ENCODE measurements at regions not wholly inside any gene's neighbourhood (a gene's known extent, or its start where the extent isn't known, plus 50 kb on each side); places are given as distances from the start of the nearest gene placed in this dataset.

DNA sequence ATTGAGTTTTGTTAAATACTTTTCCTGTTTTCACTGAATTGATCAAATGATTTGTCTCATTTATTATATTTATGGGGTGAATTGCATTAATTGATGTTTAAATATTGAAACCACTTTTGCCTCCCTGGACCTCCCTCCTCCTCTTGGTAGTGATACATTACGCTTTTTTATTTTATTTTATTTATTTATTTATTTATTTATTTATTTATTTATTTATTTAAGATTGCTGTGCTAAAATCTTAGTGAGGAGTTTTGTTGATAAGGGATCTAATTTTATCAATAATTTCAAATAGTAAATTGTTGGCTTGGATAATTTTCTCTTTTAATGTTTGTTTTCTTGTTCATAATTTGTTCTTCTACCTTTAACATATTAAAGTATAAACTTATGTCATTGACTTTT is 1281.0 kb upstream of the NXPH2 start:
- no peak for DNase-seq

DNA sequence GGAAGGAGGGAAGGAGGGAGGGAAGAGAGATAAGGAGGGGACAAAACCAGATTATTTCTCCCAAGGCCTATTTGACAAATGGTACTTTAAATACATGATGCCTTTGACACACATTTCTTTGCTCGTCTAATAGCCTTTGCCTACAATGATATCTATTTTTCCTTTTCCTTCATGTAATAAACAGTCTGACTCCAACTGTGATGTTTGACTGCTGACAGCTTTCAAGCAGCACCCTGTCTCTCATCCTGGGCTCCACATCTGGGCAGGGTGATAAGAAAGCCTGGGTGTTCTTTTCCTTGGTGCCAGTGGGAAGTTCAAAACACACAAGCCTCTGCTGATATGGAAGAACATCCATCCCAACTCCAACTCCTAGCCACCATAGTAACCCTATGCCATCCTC is 1277.7 kb upstream of the NXPH2 start:
- DNase-seq = no peak

DNA sequence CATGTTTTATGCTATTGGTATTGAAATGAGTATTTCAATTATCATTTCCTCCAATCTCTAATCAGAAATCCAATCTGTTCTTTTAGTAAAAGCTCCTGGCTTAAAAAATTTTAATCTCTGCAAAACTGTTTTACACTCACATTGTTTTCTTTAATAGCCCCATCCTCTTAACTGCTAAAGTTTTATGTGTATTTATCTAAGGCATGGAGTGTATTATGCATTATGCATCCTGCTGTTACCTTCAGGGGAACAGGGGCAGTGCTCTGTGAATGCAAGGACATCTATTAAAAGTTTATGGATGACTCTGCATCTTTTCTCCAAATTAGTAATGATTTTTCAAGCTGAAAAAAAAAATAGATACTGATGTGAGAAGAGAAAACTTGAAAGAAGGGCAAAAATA is 1261.6 kb upstream of the NXPH2 start:
- no peak for DNase-seq

DNA sequence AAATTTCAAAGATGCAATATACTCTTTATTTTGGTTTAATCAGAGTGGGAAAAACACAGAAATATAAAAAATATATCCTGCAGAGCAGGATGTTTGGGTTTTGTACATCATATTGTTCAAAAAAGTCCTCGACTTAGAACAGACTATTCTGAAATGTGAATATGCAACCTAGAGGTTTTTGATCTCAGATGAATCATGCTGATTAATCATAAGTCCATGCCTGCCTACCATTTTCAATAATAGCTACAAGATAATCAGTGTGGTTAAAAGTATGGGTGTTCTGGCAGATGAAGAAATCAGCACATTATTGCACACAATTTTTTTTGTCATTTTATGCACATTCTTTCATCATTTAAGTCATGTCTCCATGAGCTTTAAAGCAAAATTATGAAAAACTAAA is 1261.0 kb upstream of the NXPH2 start:
- DNase-seq = no peak

DNA sequence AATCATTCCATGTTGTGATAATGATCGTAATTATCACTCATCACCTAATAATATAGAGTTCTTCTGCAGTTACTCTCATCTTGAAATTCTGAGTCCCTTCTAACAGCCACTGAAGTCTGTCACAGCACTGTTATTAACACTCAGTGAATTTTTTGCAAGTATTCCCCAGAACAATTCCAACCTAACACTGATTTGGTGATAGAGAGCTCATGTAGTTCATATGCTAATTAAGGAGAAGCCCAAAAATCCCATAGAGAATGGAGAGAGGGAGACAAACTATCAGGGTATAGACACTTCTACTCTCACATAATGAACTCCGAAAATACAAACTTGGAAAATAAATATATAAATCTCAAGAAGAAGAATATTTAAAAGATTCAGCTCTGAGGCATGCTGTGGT is 1253.4 kb upstream of the NXPH2 start:
- no peak for DNase-seq

DNA sequence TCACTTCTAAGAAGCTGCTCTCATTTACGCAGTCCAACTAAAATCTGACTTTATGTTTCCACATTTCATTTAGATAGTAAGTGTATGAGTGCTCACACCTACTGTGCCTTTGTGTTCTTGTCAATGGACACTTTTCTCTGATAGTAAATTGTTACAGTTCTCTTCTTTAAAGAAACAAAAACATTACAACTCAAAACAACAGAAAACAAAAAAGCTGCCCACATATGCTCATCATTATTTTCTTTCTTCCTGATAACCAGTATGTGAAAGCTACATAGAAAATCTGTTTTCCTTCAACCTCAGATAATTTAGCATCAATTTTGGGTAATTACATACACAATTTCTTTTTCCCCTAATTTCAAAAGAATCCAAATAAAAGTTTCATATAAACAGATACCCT is 1247.8 kb upstream of the NXPH2 start:
- no peak for DNase-seq

DNA sequence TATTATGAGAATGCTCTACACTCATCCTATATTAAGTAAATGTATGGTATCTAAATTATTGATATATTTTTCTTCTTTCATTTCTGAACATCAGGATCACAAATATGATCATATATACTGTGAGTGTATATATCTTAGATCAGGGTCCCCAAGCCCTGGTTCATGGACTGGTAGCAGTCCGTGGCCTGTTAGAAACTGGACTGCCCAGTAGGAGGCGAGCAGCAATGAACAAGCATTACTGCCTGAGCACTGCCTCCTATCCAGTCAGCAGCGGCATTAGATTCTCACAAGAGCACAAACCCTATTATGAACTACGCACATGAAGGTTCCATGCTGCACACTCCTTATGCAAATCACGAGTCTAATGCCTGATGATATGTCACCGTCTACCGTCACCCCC is 1247.1 kb upstream of the NXPH2 start:
- no peak for DNase-seq

DNA sequence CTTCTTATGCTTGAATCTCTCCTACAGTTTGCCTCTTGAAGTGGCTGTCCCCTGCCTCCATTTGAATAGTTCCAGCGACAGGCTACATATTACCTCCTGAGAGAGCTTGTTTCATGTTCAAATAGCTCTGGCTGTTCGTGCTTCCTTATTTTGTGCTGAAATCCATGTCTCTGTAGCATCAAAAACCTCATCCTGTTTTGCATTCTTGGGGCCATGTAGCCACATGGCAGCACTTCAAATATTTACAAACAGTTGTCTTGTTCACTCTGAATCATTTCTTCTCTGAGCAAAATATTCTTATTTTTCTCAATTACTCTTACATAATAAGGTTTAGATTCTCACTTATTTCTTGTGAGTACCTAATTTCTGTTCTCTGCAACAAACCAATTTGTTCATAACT is 1243.1 kb upstream of the NXPH2 start:
- DNase-seq = no peak

DNA sequence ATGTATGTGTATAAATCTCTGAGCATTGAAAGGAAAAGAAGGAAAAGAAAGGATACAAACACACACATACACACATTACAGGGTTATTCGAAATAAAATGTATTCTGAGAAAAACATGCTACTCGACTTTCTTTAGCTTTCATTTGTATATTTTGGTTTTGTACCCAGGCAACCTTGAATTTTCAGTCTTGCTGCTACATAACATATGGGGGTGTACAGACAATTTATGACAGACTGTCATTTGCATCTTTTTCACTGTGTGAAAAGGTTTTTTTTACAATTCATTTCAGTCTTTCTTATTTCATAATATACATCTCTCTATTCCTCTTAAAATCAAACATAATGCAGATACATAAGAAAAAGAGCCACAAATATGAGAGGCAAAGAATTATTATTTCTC is 1238.4 kb upstream of the NXPH2 start:
- no peak for DNase-seq

DNA sequence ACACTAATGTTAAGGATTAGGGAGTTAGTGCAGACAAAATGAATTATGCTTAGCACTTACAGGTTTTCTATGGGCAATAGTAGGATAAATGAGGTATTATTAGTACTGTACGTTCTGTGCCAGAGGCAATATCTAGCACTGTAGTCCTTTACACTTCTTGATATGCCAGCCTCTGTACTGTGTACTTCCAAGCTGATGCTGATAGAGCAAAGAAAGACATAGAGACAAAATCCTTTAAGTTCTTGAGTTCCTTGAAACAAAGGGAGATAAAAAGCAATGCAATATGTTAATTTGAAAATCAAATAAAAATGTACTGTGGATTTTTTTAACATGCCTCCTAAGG is 1234.0 kb upstream of the NXPH2 start:
- no peak for DNase-seq

DNA sequence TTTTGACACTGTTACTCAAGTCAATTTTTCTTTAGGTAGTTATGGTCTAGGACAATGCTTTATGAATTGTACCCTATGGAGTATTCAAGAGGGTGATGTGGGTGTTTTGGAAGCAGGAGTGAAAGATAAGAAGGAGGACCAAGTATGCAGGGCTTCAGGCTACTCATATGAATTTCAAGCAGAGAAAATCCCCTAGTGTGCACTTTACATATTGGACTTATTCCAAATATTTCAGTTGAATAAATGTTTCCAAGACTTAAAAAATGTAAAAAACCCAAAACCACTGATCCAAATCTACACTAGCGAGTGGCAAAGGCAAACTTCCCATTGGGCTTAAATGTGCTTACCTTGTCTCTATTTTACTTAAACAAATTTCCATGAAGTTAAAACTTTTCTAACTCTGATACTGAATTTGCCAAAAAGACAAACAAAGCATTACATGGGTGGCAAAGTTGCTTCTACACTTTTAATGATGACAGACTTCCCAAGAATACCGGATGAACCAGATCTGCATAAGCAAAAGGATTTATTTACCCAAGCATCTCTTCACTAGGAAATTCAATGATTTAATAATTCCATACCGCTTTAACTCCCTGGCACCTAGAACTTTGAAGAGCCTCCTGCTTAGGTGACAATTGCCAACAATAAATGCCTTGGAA is 1233.5 kb upstream of the NXPH2 start:
- DNase-seq = no peak

DNA sequence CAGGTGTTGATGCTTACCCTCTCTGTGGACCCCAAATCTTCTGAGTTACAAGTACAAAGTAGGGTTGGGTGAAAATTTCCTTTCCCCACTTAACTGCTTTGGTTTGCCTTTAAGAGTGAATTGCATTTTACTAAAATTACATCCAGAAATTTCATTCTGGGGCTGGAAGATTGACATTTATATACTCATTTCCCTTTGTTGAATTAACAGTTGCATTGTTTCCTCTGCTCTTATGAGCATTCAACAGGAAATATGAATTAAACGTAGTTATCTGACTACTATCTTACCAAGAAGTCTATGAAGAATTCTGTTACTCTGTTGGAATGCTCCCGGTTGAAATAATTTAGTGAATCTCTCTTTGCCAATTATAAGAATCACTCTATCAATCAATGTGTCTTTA is 1231.1 kb upstream of the NXPH2 start:
- DNase-seq = no peak

DNA sequence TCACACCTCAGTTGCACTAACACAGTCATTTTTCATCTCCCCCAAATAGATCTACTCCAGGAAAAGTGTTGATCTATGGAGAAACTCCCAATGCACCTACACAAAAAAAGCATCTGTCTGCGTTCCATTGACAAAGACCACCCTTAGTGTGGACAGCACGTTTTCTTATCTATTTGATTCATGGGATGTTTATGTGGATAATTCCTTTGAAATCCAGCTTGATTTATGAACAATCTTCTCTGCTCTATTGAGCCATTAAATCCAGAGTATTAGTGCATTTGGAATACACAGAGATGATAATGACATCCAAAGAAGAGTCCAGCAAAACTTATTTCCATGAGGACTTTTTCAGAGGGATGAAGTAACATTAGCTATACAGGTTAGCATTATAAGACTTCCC is 1221.9 kb upstream of the NXPH2 start:
- no peak for DNase-seq

DNA sequence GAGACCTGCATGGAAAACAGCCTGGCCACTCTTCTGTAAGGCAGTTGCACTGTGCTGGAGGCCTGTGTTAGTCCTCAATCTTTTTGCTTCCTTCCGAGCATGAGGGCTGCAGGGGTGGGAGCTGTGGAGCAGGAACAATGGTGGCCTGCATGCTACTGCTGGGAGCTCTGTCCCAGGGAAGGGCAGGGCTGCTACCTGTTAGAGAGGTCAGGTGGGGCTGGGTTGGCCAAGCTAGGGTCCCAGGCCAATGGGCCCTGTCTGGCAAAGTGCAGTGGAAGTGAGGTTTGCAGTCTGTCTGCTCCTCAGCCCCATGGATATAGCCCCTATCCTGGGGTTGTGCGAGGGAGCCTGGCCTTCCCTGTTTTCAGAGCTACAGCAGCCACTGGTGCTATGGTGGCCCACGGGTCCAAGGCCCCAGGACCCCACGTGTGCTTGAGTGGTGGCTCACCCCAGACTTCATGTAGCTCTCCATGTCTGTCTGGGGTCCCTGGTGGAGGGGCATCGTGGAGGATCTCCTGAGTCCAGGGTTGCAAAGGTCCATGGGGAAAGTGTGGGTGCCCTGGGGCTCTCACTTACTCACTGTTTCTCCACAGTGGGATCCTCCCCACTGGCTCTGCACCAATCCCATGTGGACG is 1212.6 kb upstream of the NXPH2 start:
- no peak for DNase-seq

DNA sequence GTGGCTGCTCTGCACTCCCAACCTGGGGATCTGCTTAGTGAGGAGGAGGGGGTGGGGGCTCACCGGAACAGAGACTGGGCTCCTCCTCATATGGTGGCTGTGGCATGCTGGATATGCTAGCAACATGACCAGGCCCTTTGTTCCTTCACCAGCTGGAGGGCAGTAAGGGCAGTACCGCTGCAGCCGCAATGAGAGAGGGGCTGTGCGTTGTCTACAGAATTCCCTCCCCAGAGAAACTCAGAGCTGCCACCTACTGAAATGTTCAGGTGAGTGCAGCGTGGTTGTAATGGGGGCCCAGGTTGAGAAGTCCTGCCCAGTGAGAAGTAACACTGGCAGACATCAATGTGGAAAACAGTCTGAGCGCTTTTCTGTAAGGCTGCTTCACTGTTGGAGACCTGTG is 1211.9 kb upstream of the NXPH2 start:
- no peak for DNase-seq

DNA sequence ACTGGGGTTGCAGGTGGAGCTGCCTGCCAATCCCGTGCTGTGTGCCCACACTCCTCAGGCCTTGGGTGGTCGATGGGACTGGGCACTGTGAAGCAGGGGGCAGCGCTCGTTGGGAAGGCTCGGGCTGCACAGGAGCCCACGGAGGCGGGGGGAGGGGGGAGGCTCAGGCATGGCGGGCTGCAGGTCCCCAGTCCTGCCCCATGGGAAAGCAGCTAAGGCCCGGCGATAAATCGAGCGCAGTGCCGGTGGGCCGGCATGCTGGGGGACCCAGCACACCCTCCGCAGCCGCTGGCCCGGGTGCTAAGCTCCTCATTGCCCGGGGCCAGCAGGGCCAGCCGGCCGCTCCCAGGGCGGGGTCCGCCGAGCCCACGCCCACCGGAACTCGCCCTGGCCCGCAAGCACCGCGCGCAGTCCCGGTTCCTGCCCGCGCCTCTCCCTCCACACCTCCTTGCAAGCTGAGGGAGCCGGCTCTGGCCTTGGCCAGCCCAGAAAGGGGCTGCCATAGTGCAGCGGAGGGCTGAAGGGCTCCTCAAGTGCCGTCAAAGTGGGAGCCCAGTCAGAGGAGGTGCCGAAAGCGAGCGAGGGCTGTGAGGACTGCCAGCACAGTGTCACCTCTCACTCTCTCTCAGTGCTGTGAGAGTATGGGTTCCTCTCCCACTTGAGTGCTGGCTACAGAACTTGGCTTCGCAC is 1210.6 kb upstream of the NXPH2 start:
- DNase-seq = no peak

DNA sequence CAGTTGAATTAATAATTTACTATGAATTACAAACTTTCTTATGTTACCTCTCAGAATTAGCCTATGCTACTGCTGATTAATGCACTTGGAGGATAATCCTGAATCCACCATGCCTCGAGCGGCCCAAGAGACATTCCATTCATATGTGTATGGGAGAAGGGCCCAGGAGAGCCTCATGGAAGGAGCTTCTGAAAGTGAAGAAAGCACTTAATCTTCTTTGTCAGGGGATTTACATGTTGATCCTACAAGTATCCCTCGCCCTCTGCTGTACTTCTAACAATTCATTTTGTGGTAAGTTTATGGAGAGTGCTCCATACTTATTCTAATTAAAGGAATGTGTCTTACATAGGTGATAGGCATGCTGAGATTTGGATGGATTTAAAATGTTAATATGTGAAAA is 1189.1 kb upstream of the NXPH2 start:
- DNase-seq = no peak

DNA sequence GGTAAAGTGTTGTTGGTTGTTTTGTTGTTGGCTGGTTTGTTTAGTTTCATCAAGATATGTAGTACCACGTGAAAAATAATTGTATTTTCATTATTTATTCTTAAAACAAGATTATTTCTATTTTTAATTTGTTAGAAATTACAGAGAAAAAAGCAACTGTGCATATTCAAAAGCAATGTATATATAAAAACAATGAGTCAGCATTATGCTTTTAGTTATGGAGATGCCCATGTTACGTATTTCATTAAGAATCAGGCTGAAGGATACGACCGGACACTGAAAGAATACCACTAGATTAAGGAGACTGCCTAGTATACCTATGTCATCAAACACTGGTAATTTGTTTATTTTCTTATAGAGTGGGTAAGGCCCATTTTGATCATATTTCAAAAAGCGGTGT is 1188.4 kb upstream of the NXPH2 start:
- DNase-seq = no peak

DNA sequence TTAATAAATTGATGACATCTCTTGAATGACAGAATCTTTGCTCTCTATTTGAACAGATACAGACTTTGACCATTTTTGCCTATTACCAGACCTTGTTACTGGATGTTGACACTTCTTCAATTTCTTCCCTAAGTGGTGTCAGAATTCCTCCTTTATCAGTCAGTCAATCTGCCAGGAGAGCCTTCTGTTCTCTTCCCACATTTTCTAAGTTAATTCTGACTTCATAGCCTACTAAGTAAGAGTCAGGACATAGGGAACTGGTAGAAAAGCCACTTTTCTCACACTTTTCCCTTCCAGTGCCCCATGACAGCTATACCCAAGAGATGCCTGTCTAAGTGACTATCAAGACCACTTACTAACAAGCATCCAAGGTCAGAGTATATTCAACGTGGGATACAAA is 1187.5 kb upstream of the NXPH2 start:
- no peak for DNase-seq

DNA sequence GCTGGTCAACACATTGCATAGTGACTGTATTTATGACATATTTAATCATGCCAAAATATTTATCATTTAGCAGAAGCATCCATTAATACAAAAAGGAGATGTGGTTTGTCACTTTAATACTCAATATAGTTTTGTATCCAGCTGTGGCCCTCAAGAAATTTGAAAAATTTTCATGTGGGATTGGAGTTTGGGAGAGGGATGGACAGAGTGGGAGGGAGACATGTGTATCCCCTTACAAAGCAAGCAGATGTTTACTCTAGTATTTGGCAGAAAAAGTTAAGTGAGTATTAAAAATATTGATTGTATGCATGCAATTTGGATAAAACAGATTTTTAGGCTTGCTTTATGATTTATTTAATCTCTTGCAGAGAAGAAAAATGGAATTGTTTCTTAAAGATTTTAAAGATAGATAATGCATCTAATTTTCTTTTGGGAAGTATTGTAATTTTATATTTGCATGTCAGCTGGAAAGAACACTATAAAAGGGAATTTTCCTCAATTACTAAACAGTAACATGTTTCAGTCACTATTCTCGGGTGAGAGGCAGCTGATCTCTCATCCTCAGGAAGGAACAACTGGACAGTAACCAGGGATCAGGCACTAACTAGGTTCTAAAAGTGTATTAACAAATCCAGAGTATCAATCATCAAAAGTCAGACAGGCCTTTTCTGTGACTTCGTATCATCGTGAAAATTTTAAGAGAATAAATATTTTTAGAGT is 1184.7 kb upstream of the NXPH2 start:
- DNase-seq = no peak

DNA sequence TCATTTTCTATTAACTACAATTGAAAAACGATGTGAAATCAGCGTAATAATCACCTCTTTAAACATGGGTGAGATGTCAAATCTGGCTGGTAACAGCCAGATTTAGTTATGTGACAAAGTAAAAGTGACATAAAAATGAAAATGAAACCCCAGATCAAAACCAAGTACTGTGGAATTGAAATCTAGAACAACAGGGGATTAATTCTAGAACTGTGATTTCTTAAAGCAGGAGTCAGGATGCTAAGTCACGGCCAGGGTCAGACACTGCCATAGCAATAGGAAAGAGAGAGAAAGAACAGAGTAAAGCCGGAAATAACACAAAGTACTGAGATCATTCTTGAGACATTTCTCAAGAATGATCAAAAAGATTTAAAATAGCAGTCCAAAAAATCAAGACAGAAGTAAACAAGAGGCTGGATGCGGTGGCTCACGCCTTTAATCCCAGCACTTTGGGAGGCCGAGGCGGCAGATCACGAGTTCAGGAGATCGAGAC is 1183.7 kb upstream of the NXPH2 start:
- no peak for DNase-seq

DNA sequence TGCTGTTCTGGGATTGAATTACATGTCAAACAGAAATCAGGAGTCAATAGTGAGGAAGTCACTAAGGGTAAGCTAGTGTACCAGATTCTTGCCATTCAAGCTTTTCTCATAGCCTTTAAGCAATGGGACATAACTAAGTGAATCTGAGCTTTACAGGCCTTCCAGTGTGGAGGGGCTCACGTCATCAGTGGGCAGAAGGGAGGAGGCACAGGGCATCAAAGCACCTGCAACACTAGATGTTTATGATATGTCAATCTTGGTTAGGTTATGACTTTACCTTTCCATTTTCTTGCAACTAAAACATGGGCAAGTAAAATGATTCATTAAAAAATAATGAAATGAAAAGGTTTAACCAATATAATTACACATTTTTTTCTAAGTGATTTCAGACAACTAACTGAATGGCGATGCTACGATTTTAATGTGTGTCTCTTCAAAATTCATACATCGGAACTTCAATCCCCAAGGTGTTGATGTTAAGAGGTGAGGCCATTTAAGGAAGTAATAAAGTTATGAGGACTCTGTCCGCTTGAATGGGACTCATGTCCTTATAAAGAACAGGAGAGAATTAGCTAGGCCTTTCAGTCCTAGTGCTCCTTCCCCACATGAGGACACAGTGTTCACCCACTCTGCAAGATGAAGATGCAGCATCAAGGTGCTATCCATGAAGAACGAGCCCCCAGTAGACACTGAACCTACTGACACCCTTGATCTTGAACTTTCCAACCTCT is 1169.2 kb upstream of the NXPH2 start:
- DNase-seq = no peak

DNA sequence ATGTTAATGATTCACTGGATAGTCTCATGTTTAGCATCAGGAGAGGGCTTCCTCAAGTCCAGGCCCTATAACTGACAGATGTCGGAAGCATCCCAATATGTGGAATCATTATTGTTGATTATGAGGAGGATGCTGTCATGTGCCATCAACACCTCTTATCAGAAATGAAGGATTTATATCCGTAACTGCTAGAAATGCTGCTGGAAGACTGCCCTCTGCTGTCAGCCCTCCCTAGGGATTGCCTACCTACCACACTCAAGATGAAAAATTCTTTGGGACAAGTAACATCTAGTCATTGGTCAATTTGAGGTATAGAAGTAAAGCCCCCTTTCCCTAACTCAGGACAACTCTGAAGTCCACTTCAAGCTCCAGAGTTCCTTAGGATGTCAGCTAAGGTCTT is 1166.5 kb upstream of the NXPH2 start:
- DNase-seq = no peak

Measured in activated CD4-positive, alpha-beta T cell treated with anti-CD3 and anti-CD28 coated beads, Interleukin-2, Interleukin-6, amounts not matched to agents 100 ng/mL and 50 ng/mL, durations not matched to agents 16 hours and 8 hours (primary cell).